HG02973 (cell line): ENCODE measurements at regions not wholly inside any gene's neighbourhood (a gene's known extent, or its start where the extent isn't known, plus 50 kb on each side); places are given as distances from the start of the nearest gene placed in this dataset.
"Not testable (repeated sequence)": the region's sequence is repeated elsewhere in the genome, so short reads cannot be mapped to it uniquely, and the experiment has no call there.

Experiments
- ATAC-seq: cut with Tn5 transposase; IDR thresholded peaks from one replicate; pipeline ENCODE4 v1.9.1; 2021; ENCODE audit warnings: moderate library complexity; ENCODE audit not compliant: unreplicated experiment

DNA sequence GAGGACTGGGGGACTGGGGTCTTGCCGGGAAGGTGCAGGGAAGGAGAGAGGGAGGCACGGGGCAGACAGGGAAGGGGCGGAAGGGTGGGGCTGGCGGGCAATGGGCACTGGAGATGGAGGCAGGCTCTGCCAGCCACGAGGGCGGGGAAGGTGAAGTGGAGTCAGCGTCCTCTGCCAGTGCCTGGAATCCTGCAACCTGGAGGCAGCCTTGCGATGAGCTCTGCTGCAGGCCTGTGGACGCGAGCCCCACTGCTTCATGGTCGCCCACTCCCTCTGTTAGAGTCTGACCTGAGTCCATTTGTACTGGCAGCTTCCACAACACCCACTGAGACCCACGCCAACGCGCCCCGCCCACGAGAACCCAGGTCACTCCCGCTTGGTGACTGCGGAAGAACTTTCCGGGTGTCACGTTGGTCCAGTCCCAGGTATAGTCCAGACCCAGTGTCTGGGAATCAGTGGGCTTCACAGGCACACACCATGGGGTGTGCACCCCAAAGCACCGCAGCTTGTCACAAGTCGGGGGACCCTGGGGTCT lies 106.4 kb upstream of the PPP1R26 start:
- no peak for ATAC-seq

DNA sequence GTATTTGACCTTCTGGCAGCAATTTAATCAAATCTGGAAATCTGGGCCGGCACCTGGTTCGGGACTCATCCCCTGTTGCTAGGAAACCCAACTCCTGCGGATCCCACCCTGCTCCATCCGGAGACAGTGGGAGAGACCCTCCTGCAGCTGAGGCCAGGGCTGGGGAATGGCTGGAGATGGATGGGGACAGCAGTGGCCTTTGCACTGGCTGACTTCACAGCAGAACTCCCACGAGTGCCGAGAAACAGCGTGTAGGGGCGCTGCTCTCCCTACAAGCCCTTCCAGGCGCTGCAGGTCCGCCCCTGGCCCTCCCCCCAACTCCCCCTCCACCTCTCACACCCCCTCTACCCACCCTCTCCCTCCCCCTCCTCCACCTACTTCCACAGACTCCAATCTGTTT lies 105.8 kb upstream of the PPP1R26 start:
- no peak for ATAC-seq

DNA sequence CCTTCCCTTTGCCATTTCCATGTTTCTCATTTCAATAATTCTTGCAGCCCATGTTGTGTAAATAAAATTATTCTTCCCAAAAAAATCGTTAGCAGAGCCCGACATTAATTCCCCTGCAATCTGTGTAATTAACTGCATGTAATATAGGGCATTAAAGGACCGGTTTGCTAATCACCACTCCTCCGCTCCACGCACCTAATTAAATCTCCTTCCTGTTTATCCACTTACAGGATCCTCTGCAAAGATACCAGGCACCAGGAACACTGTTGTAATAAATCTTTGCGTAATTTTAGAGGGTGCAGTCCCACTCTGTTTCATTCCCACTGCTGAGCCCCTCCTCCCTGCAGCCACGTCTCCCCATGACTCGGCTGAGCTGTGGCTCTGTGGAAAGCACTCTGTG lies 105.0 kb upstream of the PPP1R26 start:
- no peak for ATAC-seq

DNA sequence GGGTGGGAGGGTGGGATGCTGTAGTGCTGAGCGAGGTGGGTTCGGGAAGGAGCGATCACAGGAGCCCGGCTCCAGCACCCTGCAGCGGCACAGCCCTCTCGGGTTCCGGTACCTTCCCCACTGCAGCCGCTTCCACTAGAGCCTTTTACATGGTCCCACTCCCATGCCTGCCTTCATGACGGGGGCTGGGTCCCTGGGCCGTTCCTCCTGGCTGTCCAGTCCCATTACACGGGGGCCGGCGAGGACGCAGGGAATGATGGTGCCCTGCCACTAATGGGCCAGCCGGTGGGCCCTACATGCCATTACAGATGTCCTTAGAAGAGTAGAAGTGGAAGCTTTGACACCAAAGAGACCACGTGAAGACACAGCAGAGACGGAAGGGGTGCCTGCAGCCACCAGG lies 104.6 kb upstream of the PPP1R26 start:
- ATAC-seq, result no peak

DNA sequence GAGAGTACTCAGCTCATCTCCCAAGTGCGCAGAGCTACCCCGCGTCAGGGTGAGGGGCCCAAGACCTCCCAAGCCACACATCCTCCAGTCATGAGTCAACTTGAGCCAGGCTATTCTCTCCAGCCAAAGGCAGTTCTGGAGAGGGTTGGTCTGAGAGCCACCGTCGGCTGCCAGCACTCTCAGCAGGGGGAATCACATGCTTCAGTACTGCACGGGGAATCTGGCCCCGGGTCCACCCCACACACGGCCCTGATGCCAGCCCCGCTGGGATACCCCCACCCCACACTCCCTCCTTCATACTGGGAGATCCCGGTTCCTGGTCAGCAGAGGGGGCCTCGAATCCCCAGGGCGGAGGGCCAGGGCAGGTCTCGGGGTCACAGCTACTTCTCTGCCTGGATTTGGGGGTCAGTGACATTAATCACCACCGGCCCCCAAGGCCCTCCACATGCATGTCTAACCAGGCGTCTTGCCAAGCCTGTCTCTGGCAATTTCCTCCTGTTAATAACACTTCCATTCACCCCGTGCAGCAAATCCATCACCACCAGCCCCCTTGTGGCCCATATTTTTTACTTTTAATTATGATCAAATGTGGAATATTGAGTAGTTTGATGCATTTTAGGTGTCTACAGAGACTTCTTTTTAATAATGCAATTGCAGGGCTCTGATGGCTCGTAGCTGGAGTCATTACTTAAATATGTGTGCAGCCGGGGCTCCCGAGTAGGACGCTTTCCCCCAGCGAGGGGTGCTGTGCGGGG lies 102.9 kb upstream of the PPP1R26 start:
- no peak for ATAC-seq

DNA sequence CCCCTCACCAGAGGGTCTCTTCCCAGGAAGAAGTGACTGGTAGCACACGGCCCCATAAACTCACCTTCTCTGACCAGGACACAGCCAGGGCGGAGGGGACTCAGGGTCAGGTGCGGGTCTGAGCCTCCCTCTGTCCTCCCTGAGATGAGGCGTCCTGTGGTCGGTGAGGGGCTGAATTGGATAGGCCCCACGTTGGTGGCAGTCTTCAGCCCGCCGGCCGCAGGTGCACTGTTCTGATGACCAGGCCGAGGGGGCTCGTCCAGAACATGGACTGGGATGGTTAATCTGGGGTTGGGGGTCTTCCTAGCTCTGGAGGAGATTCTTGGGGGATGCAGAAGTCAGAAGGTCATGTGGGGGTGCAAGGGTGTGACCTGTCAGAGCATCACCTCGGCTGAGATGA lies 102.2 kb upstream of the PPP1R26 start:
- no peak for ATAC-seq

DNA sequence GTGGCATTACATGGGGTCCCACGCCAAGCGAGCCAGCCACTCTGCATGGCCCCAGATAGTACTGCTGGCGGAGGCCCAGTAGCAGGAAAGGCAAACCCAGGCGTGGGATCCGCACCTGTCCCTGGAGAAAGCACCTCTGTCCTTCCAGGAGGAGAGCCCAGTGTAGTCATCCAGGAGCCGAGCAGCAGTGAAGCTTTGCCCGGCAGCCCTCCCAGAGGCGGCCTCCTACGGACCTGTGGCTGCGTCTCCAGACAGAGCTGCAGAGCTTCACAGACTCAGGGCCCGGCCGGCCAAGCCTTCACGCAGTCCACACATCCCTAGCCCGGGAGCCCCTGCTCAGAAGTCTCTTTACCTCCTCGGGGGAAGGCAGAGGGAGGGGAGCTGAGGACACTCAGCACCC lies 100.8 kb upstream of the PPP1R26 start:
- ATAC-seq, result no peak

DNA sequence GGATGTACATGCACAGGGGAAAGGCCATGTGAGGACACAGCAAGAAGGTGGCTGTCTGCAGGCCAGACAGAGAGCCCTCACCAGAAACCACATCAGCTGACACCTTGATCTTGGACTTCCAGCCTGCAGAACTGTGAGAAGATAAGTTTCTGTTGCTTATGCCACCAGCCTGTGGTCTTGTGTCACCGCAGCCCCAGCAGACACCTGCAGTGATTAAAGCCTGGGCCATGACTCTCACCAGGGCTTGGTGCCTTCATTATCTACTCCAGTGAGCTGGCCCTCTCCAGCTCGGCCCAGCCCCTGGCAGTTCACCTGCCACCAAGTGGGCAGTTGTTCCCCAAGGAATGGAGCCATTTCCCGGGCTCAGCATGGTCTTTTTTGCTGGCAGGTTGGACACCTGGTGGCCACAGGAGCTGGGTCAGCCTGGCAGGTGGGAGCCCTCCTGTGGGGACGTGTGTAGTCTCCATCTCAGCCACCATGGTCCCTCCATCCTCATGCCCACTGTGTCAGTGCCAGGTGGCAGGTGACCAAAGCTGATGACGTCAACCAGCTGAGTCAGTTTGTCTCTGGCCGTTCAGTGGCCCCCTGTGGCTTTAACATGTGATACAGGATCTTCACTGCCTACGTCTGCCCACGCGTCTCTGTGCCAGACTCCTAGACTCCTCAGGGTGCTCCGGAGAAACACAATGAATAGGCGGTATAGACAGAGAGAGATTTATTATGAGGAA lies 99.9 kb upstream of the PPP1R26 start:
- no peak for ATAC-seq

DNA sequence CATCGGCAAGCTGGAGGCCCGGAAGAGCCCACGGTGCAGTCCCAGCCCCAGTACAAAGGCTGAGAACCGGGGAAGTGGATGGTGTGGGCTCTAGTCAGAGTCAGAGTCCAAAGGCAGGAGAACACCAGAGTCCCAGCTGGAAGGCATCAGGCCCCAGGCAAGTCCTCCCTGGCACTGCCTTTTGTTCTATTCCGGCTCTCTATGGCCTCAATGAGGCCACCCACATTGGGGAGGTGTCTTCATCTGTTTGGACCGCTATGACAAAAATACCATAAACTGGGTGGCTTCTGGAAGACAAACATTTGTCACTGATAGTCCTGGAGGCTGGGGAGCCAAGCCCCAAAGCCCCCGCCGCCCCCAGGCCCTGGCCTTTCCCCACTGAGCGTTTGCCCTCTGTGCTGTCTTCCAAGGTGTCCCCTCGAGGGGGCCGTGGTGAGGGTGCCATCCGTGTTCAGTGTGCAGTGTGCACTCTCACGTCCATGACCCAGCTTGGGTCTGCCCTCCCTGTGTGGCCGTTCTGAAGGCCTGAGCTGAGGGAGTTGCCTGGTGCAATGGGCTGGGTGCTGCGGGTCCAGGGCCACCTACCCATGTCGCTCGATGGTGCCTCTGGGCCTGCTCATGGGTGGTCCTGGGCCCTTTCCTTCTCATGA lies 99.1 kb upstream of the PPP1R26 start:
- no peak for ATAC-seq

DNA sequence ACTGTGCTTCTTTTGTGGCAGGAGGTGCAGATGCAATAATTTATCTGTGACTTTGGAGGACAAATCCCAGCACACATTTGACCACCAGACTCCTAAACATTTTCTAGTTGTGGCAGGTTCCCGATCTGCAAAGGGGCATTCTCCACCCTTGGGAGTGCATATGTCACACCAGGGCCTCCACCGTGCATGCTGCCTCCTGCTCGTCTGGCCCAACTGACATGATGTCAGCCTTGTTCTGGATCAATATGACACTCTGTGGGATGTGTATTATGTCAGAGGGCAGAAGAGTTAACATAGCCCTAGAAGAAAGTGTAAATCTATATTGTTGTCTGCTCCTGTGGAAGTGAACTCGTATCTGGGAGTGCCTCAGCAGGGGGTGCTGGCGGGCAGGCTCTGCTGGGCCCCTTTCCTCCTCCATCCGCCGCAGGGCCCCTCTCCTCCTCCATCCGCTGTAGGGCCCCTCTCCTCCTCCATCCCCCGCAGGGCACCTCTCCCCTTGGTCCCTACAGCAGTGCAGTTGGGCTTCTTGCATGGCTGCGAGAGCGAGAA lies 97.7 kb upstream of the PPP1R26 start:
- ATAC-seq, result no peak

DNA sequence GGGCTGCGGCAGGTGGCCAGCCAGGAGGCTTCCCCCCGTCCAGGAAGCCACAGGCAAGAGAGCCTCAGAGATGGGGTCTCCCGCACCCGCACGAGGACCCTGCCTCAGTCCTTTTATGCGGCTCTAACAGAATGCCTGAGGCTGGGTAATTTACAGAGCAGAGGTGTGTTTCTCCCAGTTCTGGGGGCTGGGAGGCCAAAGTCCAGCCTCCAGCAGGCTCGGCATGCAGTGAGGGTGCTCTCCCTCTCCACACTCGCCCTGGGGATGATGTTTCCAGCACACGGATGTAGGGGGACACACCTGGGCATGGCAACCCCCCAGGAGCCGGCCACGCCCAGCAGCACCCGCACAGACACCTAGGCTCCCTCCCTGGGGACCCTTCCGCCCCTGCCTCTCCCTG lies 95.4 kb upstream of the PPP1R26 start:
- no peak for ATAC-seq

DNA sequence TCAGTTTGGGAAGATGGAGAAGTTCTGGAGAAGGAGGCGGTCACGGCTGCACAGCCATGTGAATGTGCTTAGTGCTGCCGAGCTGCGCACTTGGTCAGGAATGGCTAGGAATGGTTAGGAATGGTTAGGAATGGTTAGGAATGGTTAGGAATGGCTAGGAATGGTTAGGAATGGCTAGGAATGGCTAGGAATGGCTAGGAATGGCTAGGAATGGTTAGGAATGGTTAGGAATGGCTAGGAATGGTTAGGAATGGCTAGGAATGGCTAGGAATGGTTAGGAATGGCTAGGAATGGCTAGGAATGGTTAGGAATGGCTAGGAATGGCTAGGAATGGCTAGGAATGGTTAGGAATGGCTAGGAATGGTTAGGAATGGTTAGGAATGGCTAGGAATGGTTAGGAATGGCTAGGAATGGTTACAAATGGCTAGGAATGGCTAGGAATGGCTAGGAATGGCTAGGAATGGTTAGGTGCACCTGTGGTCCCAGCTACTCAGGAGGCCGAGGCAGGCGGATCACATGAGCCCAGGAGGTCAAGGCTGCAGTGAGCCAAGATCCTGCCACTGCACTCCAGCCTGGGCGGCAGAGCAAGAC lies 94.7 kb upstream of the PPP1R26 start:
- not testable (repeated sequence) for ATAC-seq

DNA sequence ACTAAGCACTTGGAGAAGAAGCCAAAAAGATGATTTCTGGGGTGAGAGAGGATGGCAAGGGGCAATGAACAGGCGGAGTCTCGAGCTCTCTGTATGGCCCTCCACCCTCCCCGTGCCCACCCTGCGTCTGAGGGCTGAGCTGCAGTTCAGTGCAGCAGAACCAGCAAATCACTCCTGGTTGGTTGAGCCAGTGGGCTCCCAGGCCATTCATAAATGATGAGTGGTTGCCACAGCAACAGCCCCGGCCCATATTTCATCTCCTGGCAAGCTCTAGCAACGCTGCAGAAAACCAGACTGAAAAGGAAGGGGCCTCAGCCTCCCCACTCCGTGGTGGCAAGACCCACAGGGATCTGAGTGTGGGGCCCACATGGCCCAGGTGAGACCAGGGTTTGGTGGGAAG lies 93.8 kb upstream of the PPP1R26 start:
- ATAC-seq, result no peak

DNA sequence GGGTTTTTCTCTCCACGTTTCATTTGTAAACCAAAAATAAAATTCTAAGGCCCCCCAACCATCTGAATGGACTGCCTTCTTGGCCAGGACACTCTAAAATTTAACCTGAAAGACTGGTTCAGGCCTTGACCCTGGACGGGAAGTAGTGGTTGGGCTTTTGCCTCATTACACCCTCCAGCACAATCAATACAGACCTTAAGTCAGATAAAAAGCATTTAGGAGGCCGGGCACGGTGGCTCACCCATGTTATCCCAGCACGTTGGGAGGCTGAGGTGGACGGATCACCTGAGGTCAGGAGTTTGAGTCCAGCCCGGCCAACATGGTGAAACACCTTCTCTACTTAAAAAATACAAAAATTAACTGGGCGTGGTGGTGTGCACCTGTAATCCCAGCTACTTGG lies 91.6 kb upstream of the PPP1R26 start:
- ATAC-seq, result no peak

DNA sequence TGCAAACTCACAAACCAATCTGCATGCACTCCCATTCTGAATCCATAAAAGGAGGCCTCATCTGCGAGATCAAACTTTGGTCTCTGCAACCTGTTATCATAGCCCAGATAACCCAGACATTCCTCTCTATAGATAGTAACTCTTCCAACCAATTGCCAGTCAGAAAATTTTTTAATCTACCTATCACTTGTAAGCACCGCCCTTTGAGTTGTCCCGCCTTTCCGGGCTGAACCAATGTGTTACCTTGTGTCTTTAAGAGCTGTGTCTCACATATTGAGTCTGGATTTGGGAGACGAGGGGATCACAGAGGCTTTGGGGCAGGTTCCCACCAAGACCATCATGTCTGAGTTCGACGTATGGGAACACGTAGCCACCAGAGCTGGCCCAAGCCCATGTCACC lies 91.1 kb upstream of the PPP1R26 start:
- no peak for ATAC-seq

DNA sequence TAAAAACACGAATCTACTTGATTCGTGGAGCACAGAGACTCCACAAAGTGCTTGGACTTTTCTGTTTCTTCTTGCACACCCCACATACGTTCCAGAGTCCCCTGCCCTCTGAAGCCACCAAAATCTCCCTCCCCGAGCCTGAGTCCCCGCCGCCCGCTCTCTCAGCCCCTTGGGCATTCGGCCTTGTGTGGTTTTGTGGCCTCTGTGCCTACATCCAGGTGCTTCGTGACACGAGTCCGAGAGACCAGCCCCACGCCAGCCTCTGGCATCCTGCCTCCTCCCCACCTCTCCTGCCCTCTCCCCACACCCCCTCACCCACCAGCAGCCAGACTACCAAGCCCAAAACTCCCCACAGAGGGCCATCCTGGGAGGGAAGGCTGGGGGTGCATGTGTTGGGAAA lies 87.8 kb upstream of the PPP1R26 start:
- ATAC-seq, result no peak

DNA sequence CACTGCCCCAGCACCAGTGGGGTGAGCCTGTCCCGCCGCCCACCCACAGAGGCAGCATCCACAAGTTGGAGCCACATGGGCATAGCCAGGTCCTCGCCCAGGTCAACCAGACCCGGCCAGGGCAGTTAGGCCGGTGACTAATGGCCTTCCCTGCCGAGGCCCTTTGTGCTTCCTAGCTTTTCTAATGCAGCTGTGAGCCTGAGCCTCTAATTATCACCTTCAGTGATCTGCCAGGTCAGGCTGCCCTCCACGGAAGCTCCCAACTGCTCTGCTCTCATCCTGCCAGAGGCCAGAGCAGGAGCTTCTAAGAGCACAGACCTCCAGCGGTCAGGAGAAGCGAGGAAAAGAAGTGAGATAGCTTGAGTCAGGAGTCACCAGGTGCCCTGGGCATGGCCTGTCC lies 87.1 kb upstream of the PPP1R26 start:
- ATAC-seq, result no peak

DNA sequence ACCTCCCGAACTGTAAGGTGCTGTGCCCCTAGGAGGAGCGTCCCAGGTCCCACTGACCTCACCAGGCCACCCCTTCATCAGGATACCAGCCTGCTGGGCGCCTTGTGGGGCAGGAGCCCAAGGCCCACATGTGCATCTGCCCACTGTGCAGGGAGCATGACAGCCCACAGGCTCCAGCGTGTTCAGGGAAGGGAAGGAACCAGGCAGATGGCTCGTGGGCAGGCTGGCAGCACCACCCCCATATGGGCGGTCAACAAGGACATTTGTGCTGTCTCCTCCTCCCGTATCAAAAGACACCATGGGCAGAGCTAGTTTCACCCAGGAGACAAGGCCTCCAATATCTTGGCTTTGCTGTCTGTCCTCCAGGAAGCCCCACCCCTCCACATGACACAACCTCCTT lies 85.5 kb upstream of the PPP1R26 start:
- no peak for ATAC-seq

DNA sequence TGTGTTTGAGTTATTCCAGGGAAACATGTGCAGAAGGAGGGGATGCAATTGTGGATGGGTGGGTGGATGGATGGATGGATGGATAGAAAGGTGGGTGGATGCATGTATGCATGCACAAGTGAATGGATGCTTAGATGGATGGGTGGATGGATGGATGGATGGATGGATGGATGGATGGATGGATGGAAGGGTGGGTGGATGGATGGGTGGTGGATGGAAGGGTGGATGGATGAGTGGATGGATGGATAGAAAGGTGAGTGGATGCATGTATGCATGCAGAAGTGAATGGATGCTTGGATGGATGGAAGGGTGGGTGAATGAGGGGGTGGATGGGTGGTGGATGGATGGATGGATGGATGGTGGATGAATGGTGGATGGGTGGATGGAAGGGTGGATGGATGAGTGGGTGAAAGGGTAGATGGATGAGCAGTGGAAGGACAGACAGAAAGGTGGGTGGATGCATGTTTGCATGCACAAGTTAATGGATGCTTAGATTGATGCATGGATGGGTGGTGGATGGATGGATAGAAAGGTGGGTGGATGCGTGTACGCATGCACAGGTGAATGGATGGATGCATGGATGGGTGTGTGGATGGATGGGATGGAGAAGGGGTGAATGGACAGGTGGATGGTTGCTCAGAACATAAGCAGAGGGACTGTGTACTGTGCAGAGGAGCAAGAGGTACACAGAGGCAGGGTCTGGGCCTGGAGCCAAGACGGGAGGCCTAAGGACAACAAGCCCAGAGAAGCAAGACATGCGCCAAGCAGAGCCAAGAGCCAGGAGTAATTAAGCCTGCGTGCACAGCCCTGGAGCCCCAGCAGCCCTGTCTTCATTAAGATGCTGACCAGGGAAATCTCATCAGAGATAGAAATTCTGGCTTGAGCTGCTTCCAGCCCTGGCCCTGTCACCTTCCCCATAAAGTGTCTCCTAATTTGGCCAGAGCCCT lies 84.6 kb upstream of the PPP1R26 start:
- no peak for ATAC-seq

DNA sequence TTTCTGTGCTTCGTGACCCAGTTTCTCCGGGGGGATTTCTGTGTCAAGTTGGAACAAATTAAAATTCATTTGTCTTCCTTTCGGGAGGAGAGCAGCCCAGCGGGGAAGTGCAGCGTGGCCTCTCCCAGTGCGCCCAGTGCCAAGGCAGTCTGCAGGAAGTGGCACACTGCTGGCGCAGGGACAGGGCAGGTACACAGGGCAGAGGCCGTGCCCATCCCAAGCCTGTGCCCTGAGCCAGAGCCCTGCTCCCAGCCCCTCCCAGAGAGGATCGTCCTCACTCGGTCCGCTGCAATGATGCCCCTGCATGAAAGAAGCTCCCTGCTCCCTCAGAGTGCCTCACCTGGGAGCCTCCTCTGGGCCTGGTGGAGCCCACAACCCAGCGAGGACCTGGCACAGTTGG lies 82.4 kb upstream of the PPP1R26 start:
- ATAC-seq, result no peak
